Ectodermal cell (in vitro differentiated cells): ENCODE measurements at regions not wholly inside any gene's neighbourhood (a gene's known extent, or its start where the extent isn't known, plus 50 kb on each side); places are given as distances from the start of the nearest gene placed in this dataset.

Experiments used
- H3K27ac ChIP-seq: 2 replicates; pipeline ENCODE4 v1.7.0; 2013; ENCODE audit warnings: mild to moderate bottlenecking, low read depth, low read length; ENCODE audit not compliant: insufficient read depth, poor library complexity, severe bottlenecking
- H3K27me3 ChIP-seq: 2 replicates; pipeline ENCODE4 v1.7.0; 2013; ENCODE audit warnings: mild to moderate bottlenecking, low read length; ENCODE audit not compliant: insufficient read depth, control insufficient read depth, poor library complexity, severe bottlenecking
- H3K36me3 ChIP-seq: one replicate; pipeline ENCODE4 v1.7.0; 2013; ENCODE audit warnings: low read length; ENCODE audit not compliant: control insufficient read depth, insufficient read depth
- H3K4me1 ChIP-seq: one replicate; pipeline ENCODE4 v1.7.0; 2013; ENCODE audit warnings: low read length; ENCODE audit not compliant: control insufficient read depth, insufficient read depth
- H3K4me3 ChIP-seq: 2 replicates; pipeline ENCODE4 v1.7.0; 2013; ENCODE audit warnings: low read depth, low read length, control low read depth; ENCODE audit not compliant: insufficient read depth
- H3K9me3 ChIP-seq: 2 replicates; pipeline ENCODE4 v1.7.0; 2013; ENCODE audit warnings: mild to moderate bottlenecking, low read length, moderate library complexity; ENCODE audit not compliant: control insufficient read depth
- WGBS, 2 experiments: methylation state at CpG; one replicate each; pipeline ENCODE4 v1.1.7; 2013; ENCODE audit warnings: missing lambda C conversion rate in 2 of 2; 5-methylcytosine and 5-hydroxymethylcytosine counted together

GRCh38 chr2:121135168-121135853 lies 149.7 kb downstream of the TFCP2L1 start:
- Histone ChIP-seq H3K27ac (no peak overlapping the region), H3K4me3 (no peak overlapping the region), H3K9me3 (no peaks in the 10 kb centered on the region), H3K36me3 (no peaks in the 10 kb centered on the region), H3K4me1 (no peaks in the 10 kb centered on the region), H3K27me3 (no peaks in the 10 kb centered on the region)
- WGBS, 2 experiments, result 50% methylated on average over 2 of the region's 2 CpGs

- no peaks in the 10 kb centered on the region for H3K9me3 ChIP-seq
- no peak overlapping the region for H3K4me3 ChIP-seq
- H3K27me3 ChIP-seq, result no peaks in the 10 kb centered on the region
- no peaks in the 10 kb centered on the region for H3K4me1 ChIP-seq
- no peak overlapping the region for H3K27ac ChIP-seq
- WGBS, 2 experiments, result 92 to 97% methylated on average over 3 of the region's 3 CpGs
- H3K36me3 ChIP-seq, result no peaks in the 10 kb centered on the region
Observed at GRCh38 chr2:121136323-121136722, 148.7 kb downstream of the TFCP2L1 start.

GRCh38 chr2:121137571-121137970 lies 147.4 kb downstream of the TFCP2L1 start:
- H3K27me3 ChIP-seq, result no peaks in the 10 kb centered on the region
- H3K27ac ChIP-seq, result no peak overlapping the region
- WGBS, 2 experiments, result 91 to 94% methylated on average over 7 of the region's 7 CpGs
- H3K4me1 ChIP-seq, result no peaks in the 10 kb centered on the region
- H3K4me3 ChIP-seq, result no peak overlapping the region
- no peaks in the 10 kb centered on the region for H3K9me3 ChIP-seq
- no peaks in the 10 kb centered on the region for H3K36me3 ChIP-seq

GRCh38 chr2:121140734-121141133 lies 144.3 kb downstream of the TFCP2L1 start:
- no peaks in the 10 kb centered on the region for H3K36me3 ChIP-seq
- no peaks in the 10 kb centered on the region for H3K27me3 ChIP-seq
- no peak overlapping the region for H3K27ac ChIP-seq
- WGBS, 2 experiments, result 92 to 93% methylated on average over 3 of the region's 3 CpGs
- no peak overlapping the region for H3K4me3 ChIP-seq
- no peaks in the 10 kb centered on the region for H3K9me3 ChIP-seq
- H3K4me1 ChIP-seq, result no peaks in the 10 kb centered on the region

GRCh38 chr2:121142452-121142851 lies 142.6 kb downstream of the TFCP2L1 start:
- Histone ChIP-seq H3K27ac (no peak overlapping the region), H3K9me3 (no peaks in the 10 kb centered on the region), H3K4me3 (no peak overlapping the region), H3K36me3 (no peaks in the 10 kb centered on the region), H3K27me3 (no peaks in the 10 kb centered on the region), H3K4me1 (no peaks in the 10 kb centered on the region)
- 87 to 91% methylated on average over 2 of the region's 2 CpGs for WGBS, 2 experiments

GRCh38 chr2:121144111-121144510 lies 140.9 kb downstream of the TFCP2L1 start:
- no peak overlapping the region for H3K4me3 ChIP-seq

GRCh38 chr2:121146630-121147029 lies 138.4 kb downstream of the TFCP2L1 start:
- 96 to 99% methylated on average over 5 of the region's 5 CpGs for WGBS, 2 experiments
- Histone ChIP-seq H3K36me3 (no peaks in the 10 kb centered on the region), H3K27me3 (no peaks in the 10 kb centered on the region), H3K4me3 (no peak overlapping the region), H3K4me1 (no peaks in the 10 kb centered on the region), H3K27ac (no peak overlapping the region), H3K9me3 (no peaks in the 10 kb centered on the region)

More at GRCh38 chr2:121144111-121144510, 140.9 kb downstream of the TFCP2L1 start:
- Histone ChIP-seq H3K36me3 (no peaks in the 10 kb centered on the region), H3K27me3 (no peaks in the 10 kb centered on the region), H3K4me1 (no peaks in the 10 kb centered on the region), H3K27ac (no peak overlapping the region), H3K9me3 (no peaks in the 10 kb centered on the region)
- WGBS, 2 experiments, result 85 to 90% methylated on average over 7 of the region's 7 CpGs

- Histone ChIP-seq H3K36me3 (no peaks in the 10 kb centered on the region), H3K4me1 (no peaks in the 10 kb centered on the region), H3K4me3 (no peak overlapping the region), H3K27me3 (no peaks in the 10 kb centered on the region), H3K9me3 (no peaks in the 10 kb centered on the region), H3K27ac (no peak overlapping the region)
- 90 to 100% methylated on average over 1 of the region's 1 CpG for WGBS, 2 experiments
Observed at GRCh38 chr2:121147766-121148165, 137.2 kb downstream of the TFCP2L1 start.

GRCh38 chr2:121148481-121148880 lies 136.5 kb downstream of the TFCP2L1 start:
- Histone ChIP-seq H3K9me3 (no peaks in the 10 kb centered on the region), H3K4me1 (no peaks in the 10 kb centered on the region), H3K4me3 (no peak overlapping the region), H3K27me3 (no peaks in the 10 kb centered on the region), H3K36me3 (no peaks in the 10 kb centered on the region), H3K27ac (no peak overlapping the region)
- 82 to 94% methylated on average over 2 to 3 of the region's 3 CpGs for WGBS, 2 experiments

GRCh38 chr2:121149384-121149783 lies 135.6 kb downstream of the TFCP2L1 start:
- Histone ChIP-seq H3K27ac (no peak overlapping the region), H3K4me1 (no peaks in the 10 kb centered on the region), H3K27me3 (no peaks in the 10 kb centered on the region), H3K9me3 (no peaks in the 10 kb centered on the region), H3K36me3 (no peaks in the 10 kb centered on the region), H3K4me3 (no peak overlapping the region)
- 89 to 95% methylated on average over 4 of the region's 4 CpGs for WGBS, 2 experiments
